GM19043 (cell line): ENCODE measurements at regions not wholly inside any gene's neighbourhood (a gene's known extent, or its start where the extent isn't known, plus 50 kb on each side); places are given as distances from the start of the nearest gene placed in this dataset.

Experiments
- ATAC-seq: cut with Tn5 transposase; IDR thresholded peaks from one replicate; pipeline ENCODE4 v1.9.1; 2021; ENCODE audit warnings: low read depth; ENCODE audit not compliant: unreplicated experiment

- ATAC-seq = no peak
Observed at GRCh38 chr18:67072791-67073190, 443.7 kb downstream of the DSEL start.

GRCh38 chr18:67068608-67069007 is 447.9 kb downstream of the DSEL start:
- ATAC-seq = no peak

GRCh38 chr18:67047334-67047733 is 443.4 kb upstream of the CDH19 start:
- no peak for ATAC-seq

- ATAC-seq = no peak
Observed at GRCh38 chr18:67043276-67043675, 439.4 kb upstream of the CDH19 start.

GRCh38 chr18:67041334-67041733 is 437.4 kb upstream of the CDH19 start:
- ATAC-seq = no peak

GRCh38 chr18:67035026-67035425 is 431.1 kb upstream of the CDH19 start:
- ATAC-seq = no peak

GRCh38 chr18:67023059-67023458 is 419.2 kb upstream of the CDH19 start:
- ATAC-seq = no peak

GRCh38 chr18:67010919-67011318 is 407.0 kb upstream of the CDH19 start:
- no peak for ATAC-seq

GRCh38 chr18:67007999-67008398 is 404.1 kb upstream of the CDH19 start:
- no peak for ATAC-seq

- ATAC-seq = no peak
Observed at GRCh38 chr18:67007085-67007484, 403.2 kb upstream of the CDH19 start.

GRCh38 chr18:67001052-67001451 is 397.2 kb upstream of the CDH19 start:
- ATAC-seq = no peak

- ATAC-seq = no peak
Observed at GRCh38 chr18:66999003-66999402, 395.1 kb upstream of the CDH19 start.

- no peak for ATAC-seq
Observed at GRCh38 chr18:66995270-66995669, 391.4 kb upstream of the CDH19 start.

GRCh38 chr18:66994790-66995189 is 390.9 kb upstream of the CDH19 start:
- ATAC-seq = no peak

GRCh38 chr18:66993492-66993891 is 389.6 kb upstream of the CDH19 start:
- ATAC-seq = no peak

GRCh38 chr18:66990909-66991308 is 387.0 kb upstream of the CDH19 start:
- ATAC-seq = no peak

GRCh38 chr18:66979009-66979408 is 375.1 kb upstream of the CDH19 start:
- ATAC-seq = no peak

GRCh38 chr18:66972681-66973080 is 368.8 kb upstream of the CDH19 start:
- ATAC-seq = no peak

- ATAC-seq = no peak
Observed at GRCh38 chr18:66971960-66972359, 368.1 kb upstream of the CDH19 start.

GRCh38 chr18:66966171-66966570 is 362.3 kb upstream of the CDH19 start:
- ATAC-seq = no peak

GRCh38 chr18:66958309-66958708 is 354.4 kb upstream of the CDH19 start:
- no peak for ATAC-seq

GRCh38 chr18:66951750-66952149 is 347.9 kb upstream of the CDH19 start:
- no peak for ATAC-seq

GRCh38 chr18:66949419-66949818 is 345.5 kb upstream of the CDH19 start:
- ATAC-seq = no peak
